Hepatocyte (in vitro differentiated cells): ENCODE measurements at regions not wholly inside any gene's neighbourhood (a gene's known extent, or its start where the extent isn't known, plus 50 kb on each side); places are given as distances from the start of the nearest gene placed in this dataset.

Experiments
- DNase-seq: peaks from one replicate; pipeline ENCODE4 v3.0.0-alpha.2; 2016; ENCODE audit warnings: low spot score
- H2AFZ ChIP-seq: fragments of 200-600 bp; sonication (generic); 2 replicates; pipeline ENCODE4 v1.6.0; 2016; ENCODE audit warnings: antibody characterized with exemption, mild to moderate bottlenecking
- H3K27ac ChIP-seq: fragments of 200-600 bp; sonication (generic); 2 replicates; pipeline ENCODE4 v1.5.1; 2016; ENCODE audit warnings: mild to moderate bottlenecking
- H3K27me3 ChIP-seq: fragments of 200-600 bp; sonication (generic); 2 replicates; pipeline ENCODE4 v1.6.1; 2016
- H3K36me3 ChIP-seq: fragments of 200-600 bp; sonication (generic); replicated peaks from 2 replicates; pipeline ENCODE4 v1.5.1; 2016; ENCODE audit warnings: low read depth; ENCODE audit not compliant: insufficient read depth
- H3K4me1 ChIP-seq: fragments of 200-600 bp; sonication (generic); 2 replicates; pipeline ENCODE4 v1.5.1; 2016; ENCODE audit warnings: mild to moderate bottlenecking, moderate library complexity; ENCODE audit not compliant: insufficient read depth
- H3K4me2 ChIP-seq: fragments of 200-600 bp; sonication (generic); 2 replicates; pipeline ENCODE4 v1.6.0; 2016
- H3K4me3 ChIP-seq: fragments of 200-600 bp; sonication (generic); 2 replicates; pipeline ENCODE4 v1.5.1; 2016; ENCODE audit warnings: mild to moderate bottlenecking
- H3K79me2 ChIP-seq: fragments of 200-600 bp; sonication (generic); 2 replicates; pipeline ENCODE4 v1.6.0; 2017; ENCODE audit warnings: mild to moderate bottlenecking
- H3K9me2 ChIP-seq: fragments of 200-600 bp; sonication (generic); replicated peaks from 2 replicates; pipeline ENCODE4 v1.6.0; 2017; ENCODE audit warnings: mild to moderate bottlenecking; ENCODE audit not compliant: insufficient read depth
- H3K9me3 ChIP-seq: fragments of 200-600 bp; sonication (generic); 2 replicates; pipeline ENCODE4 v1.5.1; 2016; ENCODE audit warnings: low read depth, mild to moderate bottlenecking
- H4K20me1 ChIP-seq: fragments of 200-600 bp; sonication (generic); 2 replicates; pipeline ENCODE4 v1.6.0; 2016; ENCODE audit warnings: mild to moderate bottlenecking; ENCODE audit not compliant: insufficient read depth, poor library complexity, severe bottlenecking
- CTCF ChIP-seq: fragments of 200-600 bp; sonication (generic); IDR thresholded peaks from 2 replicates; pipeline ENCODE4 v1.5.1; 2016; ENCODE audit warnings: antibody characterized with exemption, mild to moderate bottlenecking; ENCODE audit not compliant: poor library complexity
- EZH2 ChIP-seq: fragments of 200-600 bp; sonication (generic); IDR thresholded peaks from 2 replicates; pipeline ENCODE4 v1.6.1; 2016; ENCODE audit warnings: antibody characterized with exemption, mild to moderate bottlenecking, borderline replicate concordance
- EZH2phosphoT487 ChIP-seq: fragments of 200-600 bp; sonication (generic); IDR thresholded peaks from one replicate; pipeline ENCODE4 v1.6.1; 2018; ENCODE audit warnings: antibody characterized with exemption, mild to moderate bottlenecking, low read depth, moderate library complexity; ENCODE audit not compliant: unreplicated experiment, severe bottlenecking
- WGBS: methylation state at CpG from one replicate; pipeline ENCODE4 v1.1.6; 2016; ENCODE audit warnings: low lambda C conversion rate; ENCODE audit errors: missing lambda C conversion rate; 5-methylcytosine and 5-hydroxymethylcytosine counted together

GRCh38 chr5:87784879-87785495 is 372.3 kb upstream of the CCNH start:
- no peak overlapping the region for H3K27ac ChIP-seq
- H3K36me3 ChIP-seq, result no peaks in the 10 kb centered on the region
- WGBS, result 76% methylated on average over 4 of the region's 4 CpGs
- H2AFZ ChIP-seq, result no peak overlapping the region
- peaks cover 20% of the 10 kb centered on the region for H3K27me3 ChIP-seq
- no peaks in the 10 kb centered on the region for H3K4me1 ChIP-seq
- no peaks in the 10 kb centered on the region for H3K79me2 ChIP-seq
- H3K4me3 ChIP-seq, result no peak overlapping the region
- DNase-seq, result no peak
- no peaks in the 10 kb centered on the region for H3K9me2 ChIP-seq
- no peak overlapping the region for H3K4me2 ChIP-seq
- no peaks in the 10 kb centered on the region for H4K20me1 ChIP-seq
- TF ChIP-seq CTCF, result no peak
- TF ChIP-seq EZH2phosphoT487, result no peak
- TF ChIP-seq EZH2, result no peak
- H3K9me3 ChIP-seq, result no peaks in the 10 kb centered on the region

- Histone ChIP-seq H3K4me3 (no peak overlapping the region), H4K20me1 (no peaks in the 10 kb centered on the region), H3K4me1 (no peaks in the 10 kb centered on the region), H3K27ac (no peak overlapping the region), H3K9me2 (no peaks in the 10 kb centered on the region), H3K27me3 (peaks cover 20% of the 10 kb centered on the region), H2AFZ (no peak overlapping the region), H3K79me2 (no peaks in the 10 kb centered on the region), H3K36me3 (no peaks in the 10 kb centered on the region), H3K9me3 (no peaks in the 10 kb centered on the region), H3K4me2 (no peak overlapping the region)
- no peak for DNase-seq
- TF ChIP-seq EZH2phosphoT487 (no peak), EZH2 (no peak), CTCF (no peak)
- 53% methylated on average over 1 of the region's 1 CpG for WGBS
Measured at GRCh38 chr5:87784311-87784710, 371.6 kb upstream of the CCNH start.

- 67% methylated on average over 3 of the region's 3 CpGs for WGBS
- Histone ChIP-seq H3K9me2 (no peaks in the 10 kb centered on the region), H4K20me1 (no peaks in the 10 kb centered on the region), H3K9me3 (no peaks in the 10 kb centered on the region), H3K79me2 (no peaks in the 10 kb centered on the region), H3K4me3 (no peak overlapping the region), H3K27me3 (peaks cover 24% of the 10 kb centered on the region), H3K4me1 (no peaks in the 10 kb centered on the region), H2AFZ (no peak overlapping the region), H3K27ac (no peak overlapping the region), H3K4me2 (no peak overlapping the region), H3K36me3 (no peaks in the 10 kb centered on the region)
- no peak for DNase-seq
- no peak for TF ChIP-seq CTCF
- no peak for TF ChIP-seq EZH2phosphoT487
- no peak for TF ChIP-seq EZH2
Measured at GRCh38 chr5:87782916-87783315, 370.2 kb upstream of the CCNH start.

GRCh38 chr5:87781976-87782375 is 369.2 kb upstream of the CCNH start:
- H3K27ac ChIP-seq, result no peak overlapping the region
- no peaks in the 10 kb centered on the region for H3K36me3 ChIP-seq
- H3K4me3 ChIP-seq, result no peak overlapping the region
- no peak overlapping the region for H2AFZ ChIP-seq
- 96% methylated on average over 2 of the region's 2 CpGs for WGBS
- DNase-seq, result no peak
- no peaks in the 10 kb centered on the region for H3K9me3 ChIP-seq
- H3K79me2 ChIP-seq, result no peaks in the 10 kb centered on the region
- H3K9me2 ChIP-seq, result no peaks in the 10 kb centered on the region
- no peaks in the 10 kb centered on the region for H3K4me1 ChIP-seq
- H3K27me3 ChIP-seq, result peaks cover 24% of the 10 kb centered on the region
- H3K4me2 ChIP-seq, result no peak overlapping the region
- TF ChIP-seq EZH2 (no peak), EZH2phosphoT487 (no peak), CTCF (no peak)
- H4K20me1 ChIP-seq, result no peaks in the 10 kb centered on the region
